NCI-H226 (cell line): ENCODE measurements at regions not wholly inside any gene's neighbourhood (a gene's known extent, or its start where the extent isn't known, plus 50 kb on each side); places are given as distances from the start of the nearest gene placed in this dataset.

ENCODE experiments used
- DNase-seq: peaks from one replicate; pipeline ENCODE4 v3.0.0-alpha.2; 2015

GRCh38 chr14:38839694-38840365 is 263.2 kb downstream of the SEC23A start:
- DNase-seq, result peak; percentile 77

GRCh38 chr14:38838979-38839323 is 264.1 kb downstream of the SEC23A start:
- no peak for DNase-seq

- no peak for DNase-seq
Measured at GRCh38 chr14:38838049-38838978, 264.7 kb downstream of the SEC23A start.

- DNase-seq, result no peak
Measured at GRCh38 chr14:38837343-38838048, 265.5 kb downstream of the SEC23A start.

GRCh38 chr14:38836539-38836938 is 266.5 kb downstream of the SEC23A start:
- DNase-seq, result no peak

DNA sequence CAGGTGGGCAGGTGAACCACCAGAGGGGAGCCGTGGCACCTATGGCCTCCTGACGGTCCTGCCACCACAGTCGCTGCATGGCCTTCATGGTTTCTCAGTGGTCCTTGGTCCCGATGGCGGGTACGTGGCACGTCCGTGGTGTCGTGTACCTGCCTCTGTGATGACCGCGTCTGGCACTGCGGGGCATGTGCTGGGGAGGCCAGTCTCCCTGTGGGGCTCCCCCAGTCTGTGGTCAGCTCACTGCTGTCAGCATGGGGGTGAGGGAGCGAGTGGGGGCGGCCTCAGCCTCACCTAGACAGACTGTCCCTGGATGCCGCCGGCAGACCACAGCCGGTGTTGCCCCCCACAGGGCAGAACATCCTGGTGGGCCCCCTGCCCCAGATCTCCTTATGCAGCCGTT is 267.2 kb downstream of the SEC23A start:
- no peak for DNase-seq

DNA sequence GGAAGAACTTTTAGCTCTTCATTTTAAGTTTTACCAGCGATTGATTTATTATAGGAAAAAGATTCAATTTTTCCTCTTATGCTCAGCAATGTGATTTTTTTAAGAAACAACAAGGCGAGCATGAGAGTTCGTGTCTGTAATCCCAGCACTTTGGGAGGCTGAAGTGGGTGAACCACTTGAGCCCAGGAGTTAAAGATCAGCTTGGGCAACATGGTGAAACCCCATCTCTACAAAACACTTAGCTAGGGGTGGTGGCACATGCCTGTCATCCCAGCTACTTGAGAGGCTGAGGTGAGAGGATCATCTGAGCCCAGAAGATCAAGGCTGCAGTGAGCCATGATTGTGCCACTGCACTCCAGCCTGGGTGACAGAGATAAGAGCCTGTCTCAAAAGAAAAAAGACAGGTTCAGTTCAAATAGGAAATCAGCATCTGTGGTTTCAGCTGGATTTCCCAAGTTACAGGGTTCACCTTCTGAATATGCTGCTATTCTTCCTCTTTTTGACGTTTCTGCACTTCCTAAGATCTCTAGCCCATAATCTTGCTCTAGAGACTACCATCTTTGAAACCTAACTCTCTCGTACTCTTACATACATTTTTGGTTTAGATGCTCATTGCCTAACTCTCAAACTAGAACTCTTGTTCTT is 274.7 kb downstream of the SEC23A start:
- no peak for DNase-seq

DNA sequence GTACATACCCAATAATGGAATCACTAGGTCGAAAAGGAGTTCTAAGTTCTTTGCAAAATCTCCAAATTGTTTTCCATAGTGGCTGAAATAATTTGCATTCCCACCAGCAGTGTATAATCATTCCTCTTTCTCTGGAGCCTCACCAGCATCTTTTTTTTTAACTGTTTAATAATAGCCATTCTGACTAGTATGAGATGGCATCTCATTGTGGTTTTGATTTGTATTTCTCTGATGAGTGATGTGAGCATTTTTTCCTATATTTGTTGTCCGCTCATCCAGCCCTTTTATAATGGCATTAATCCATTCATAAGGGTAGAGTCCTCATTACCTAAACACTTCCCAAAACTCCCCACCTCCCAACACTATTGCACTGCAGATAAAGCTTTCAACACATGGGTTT is 278.3 kb downstream of the SEC23A start:
- no peak for DNase-seq

DNA sequence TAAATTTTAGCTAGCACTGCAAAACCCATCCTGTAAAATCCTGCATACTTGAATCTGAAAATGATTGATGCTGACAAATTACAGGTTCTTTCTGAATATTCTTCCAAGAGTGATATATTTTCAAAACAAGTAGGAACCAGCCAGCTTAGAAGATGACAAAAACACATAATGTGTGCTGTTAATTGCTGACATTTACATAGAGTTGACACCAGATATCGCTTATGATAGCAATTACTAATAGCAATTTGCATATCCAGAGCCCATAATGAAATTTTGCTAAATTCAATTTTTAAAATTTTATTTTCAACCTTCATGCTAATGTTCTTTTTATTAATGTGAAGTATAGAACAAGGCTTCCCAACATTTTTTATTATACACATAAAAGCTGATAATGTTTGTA is 284.5 kb downstream of the SEC23A start:
- no peak for DNase-seq

DNA sequence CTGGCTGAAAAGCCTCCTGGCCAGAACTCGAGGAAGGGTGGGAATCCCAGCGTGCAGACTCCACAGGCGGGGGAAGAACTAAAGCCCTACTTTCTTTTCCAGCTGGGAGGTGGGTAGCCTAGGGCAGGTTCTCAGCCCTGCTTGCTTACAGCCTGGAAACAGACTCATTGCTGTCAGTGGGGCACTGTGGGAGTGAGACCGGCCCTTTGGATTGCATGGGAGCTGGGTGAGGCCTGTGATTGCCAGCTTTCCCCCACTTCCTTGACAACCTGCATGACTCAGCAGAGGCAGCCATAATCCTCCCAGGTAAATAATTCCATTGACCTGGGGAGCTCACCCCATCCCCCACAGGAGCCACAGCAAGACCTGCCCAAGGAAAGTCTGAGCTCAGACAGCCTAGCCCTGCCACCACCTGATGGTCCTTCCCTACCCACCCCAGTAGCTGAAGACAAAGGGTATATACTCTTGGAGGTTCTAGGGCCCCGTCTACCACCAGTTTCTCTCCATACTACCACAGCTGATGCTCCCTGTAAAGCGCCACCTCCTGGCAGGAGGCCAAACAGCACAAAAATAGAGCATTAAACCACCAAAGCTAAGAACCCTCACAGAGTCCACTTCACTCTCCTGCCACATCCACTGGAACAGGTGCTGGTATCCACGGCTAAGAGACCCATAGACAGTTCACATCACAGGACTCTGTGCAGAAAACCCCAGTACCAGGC is 294.1 kb downstream of the SEC23A start:
- DNase-seq, result peak; percentile 34

- DNase-seq, result no peak
Measured at GRCh38 chr14:38799671-38800070, 303.4 kb downstream of the SEC23A start.

GRCh38 chr14:38794677-38795076 is 308.4 kb downstream of the SEC23A start:
- no peak for DNase-seq

GRCh38 chr14:38791862-38792261 is 311.2 kb downstream of the SEC23A start:
- no peak for DNase-seq

GRCh38 chr14:38790916-38791315 is 312.1 kb downstream of the SEC23A start:
- DNase-seq, result no peak

- no peak for DNase-seq
Measured at GRCh38 chr14:38789805-38790204, 313.2 kb downstream of the SEC23A start.

DNA sequence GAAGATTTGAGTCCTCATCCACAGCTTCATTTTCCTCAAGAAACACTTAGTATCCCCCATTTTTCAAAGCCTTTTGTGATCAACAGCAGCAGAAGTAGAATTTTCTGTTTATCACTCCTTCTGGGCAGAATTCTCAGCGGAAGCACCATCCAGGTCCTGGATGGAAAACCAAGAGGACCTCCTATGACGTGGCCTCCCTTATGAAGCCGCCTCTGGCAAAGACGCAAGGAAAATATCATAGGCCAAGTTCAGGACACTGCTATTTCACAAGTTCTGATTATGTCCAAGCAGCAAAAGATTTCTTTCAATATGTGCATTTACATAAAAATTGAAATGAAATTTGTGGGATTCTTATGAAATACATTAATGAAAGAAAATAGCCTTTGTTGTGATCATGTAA is 315.0 kb downstream of the SEC23A start:
- DNase-seq, result no peak

- peak; percentile 4 for DNase-seq
Measured at GRCh38 chr14:38786921-38787320, 316.1 kb downstream of the SEC23A start.

GRCh38 chr14:38777401-38777800 is 325.6 kb downstream of the SEC23A start:
- DNase-seq, result no peak

DNA sequence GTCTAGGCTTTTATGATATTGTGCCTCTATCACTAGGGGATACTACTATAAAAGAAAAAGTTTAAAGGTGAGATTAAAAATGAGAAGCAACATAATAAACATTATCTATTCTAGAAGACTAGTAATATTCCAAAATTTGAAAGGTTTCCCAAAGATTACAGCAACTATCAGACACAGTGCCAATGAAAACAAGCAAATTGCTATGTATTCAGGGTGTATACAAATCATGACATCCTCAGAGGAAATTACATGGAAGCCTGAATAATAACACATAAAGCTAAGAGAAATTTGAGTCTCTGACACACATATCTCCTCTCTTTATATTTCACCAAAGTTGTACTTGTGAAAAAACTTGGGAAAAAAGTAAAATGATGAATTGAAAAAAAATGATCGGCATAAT is 327.0 kb downstream of the SEC23A start:
- no peak for DNase-seq

DNA sequence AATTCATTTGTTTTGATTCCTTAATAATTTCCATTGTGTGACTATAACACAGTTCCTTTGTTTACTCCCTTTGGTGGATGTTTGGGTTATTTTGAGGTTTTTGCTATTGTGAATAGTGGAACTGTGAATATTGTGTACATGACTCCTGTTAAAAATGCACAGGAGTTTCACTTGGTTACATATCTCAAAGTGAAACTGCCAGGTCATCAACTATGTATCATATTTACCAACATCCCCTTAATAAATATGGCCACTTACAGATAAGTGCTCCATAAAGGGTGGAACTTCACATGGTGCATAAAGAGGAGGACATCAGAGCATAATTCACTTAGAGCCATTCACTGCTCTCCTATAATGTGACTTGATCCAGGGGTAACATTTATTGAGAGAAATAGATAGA is 328.9 kb downstream of the SEC23A start:
- DNase-seq, result no peak

- DNase-seq, result no peak
Measured at GRCh38 chr14:38770251-38770650, 332.8 kb downstream of the SEC23A start.

GRCh38 chr14:38762845-38763244 is 340.2 kb downstream of the SEC23A start:
- DNase-seq, result no peak

GRCh38 chr14:38762426-38762825 is 340.6 kb downstream of the SEC23A start:
- DNase-seq, result peak; percentile 10
